ENCODE measurements at regions not wholly inside any gene's neighbourhood (a gene's known extent, or its start where the extent isn't known, plus 50 kb on each side); places are given as distances from the start of the nearest gene placed in this dataset.

GRCh38 chr2:48148841-48149430 is 165.5 kb upstream of the FOXN2 start:
- no peak for DNase-seq (ENCODE audit: low read depth, low spot score)
- in situ Hi-C loops (cut with HindIII; ENCODE audit: low pct_unique_long_range_greater_than_20kb, low sequenced_read_pairs): no loop called here

- DNase-seq (ENCODE audit: low read depth, low spot score): no peak
- in situ Hi-C loops (cut with HindIII; ENCODE audit: low pct_unique_long_range_greater_than_20kb, low sequenced_read_pairs): no loop called here
These were observed 157.3 kb upstream of the FOXN2 start for GRCh38 chr2:48157150-48157549.

DNA sequence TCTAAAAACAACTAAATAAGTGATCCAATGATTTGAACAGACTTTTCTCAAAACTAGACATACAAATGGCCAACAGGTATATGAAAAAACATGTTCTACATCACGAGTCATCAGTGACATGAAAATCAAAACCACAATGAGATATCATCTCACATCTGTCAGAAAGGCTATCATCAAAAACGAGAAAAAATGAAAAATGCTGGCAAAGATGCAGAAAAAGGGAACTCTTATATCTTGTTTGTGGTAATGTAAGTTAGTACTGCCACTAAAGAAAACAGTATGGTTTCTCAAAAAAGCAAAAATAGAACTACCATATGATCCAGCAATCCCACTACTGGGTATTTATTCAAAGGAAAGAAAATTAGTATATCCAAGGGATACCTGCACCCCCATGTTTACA is 152.9 kb upstream of the FOXN2 start:
- no peak for DNase-seq (ENCODE audit: low read depth, low spot score)
- in situ Hi-C loops (cut with HindIII; ENCODE audit: low pct_unique_long_range_greater_than_20kb, low sequenced_read_pairs): no loop called here

- no peak for DNase-seq (ENCODE audit: low read depth, low spot score)
- in situ Hi-C loops (cut with HindIII; ENCODE audit: low pct_unique_long_range_greater_than_20kb, low sequenced_read_pairs): no loop called here
These were observed 151.7 kb upstream of the FOXN2 start for GRCh38 chr2:48162742-48163141.

DNA sequence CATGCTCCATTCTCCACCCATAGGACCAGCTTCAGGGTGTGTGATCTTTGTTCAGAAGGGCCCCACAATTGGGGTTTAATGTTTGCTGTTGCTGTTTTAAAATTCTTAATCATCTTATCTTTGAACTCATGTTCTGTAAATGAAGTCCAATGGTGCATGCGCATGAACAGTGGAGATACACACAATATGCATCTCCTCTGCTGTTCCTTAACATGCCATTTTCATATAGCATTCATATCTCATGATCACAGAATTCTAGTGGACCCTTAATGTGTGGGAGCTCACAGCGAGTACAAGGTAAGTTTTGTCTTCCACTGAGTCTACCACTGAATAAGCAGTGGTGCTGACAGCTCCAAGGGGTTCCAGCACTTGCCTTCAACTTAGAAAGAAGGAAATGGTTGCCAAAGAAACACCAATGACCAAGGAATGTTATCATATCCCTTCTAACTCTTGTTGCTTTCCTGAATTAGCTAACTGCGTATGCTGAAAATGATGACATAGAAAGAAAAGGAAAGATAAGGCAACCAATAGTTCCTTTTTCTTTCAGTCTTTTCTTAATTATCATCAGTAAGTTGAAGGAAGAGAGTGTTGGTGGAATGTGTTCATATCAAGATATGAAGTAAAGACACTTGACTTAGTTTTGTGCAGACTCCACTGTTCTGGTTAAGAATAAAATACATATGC is 149.3 kb upstream of the FOXN2 start:
- DNase-seq (ENCODE audit: low read depth, low spot score): no peak
- in situ Hi-C loops (cut with HindIII; ENCODE audit: low pct_unique_long_range_greater_than_20kb, low sequenced_read_pairs): no loop called here

DNA sequence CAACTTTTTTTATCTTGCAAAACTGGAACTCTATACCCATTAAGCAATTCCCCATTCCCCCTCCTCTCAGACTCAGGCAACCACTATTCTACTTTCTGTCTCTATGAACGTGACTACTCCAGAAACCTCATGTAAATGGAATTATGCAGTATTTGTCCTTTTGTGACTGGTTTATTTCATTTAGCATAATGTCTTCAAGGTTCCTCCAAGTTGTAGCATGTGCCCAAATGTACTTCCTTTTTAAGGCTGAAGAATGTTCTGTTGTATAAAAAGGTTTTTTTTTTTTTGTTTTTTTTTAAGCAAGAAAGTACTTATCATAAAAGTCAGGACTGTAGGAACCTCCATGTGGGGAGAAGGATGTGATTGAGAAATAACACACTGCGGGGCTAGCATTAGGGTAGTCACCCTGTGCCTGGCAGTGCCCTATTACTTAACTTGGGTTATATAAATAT is 145.3 kb upstream of the FOXN2 start:
- in situ Hi-C loops (cut with HindIII; ENCODE audit: low pct_unique_long_range_greater_than_20kb, low sequenced_read_pairs): no loop called here
- no peak for DNase-seq (ENCODE audit: low read depth, low spot score)

DNA sequence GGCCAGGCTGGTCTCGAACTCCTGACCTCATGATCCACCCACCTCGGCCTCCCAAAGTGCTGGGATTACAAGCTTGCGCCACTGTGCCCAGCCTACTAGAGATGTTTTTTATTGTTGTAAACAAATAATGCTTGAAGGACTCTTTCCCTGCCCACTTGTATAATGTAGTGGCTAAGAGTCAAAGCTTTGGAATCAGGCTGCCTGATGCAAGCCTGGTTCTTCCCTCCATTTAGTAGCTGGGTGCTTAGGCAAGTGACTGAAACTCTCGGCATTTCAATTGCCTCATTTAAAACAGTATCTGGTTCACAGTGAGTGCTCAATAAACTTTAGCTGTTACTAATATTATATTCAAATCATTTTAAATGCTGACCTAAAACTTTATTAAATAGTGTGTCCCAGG is 144.2 kb upstream of the FOXN2 start:
- DNase-seq (ENCODE audit: low read depth, low spot score): no peak
- in situ Hi-C loops (cut with HindIII; ENCODE audit: low pct_unique_long_range_greater_than_20kb, low sequenced_read_pairs): no loop called here

- in situ Hi-C loops (cut with HindIII; ENCODE audit: low pct_unique_long_range_greater_than_20kb, low sequenced_read_pairs): no loop called here
- DNase-seq (ENCODE audit: low read depth, low spot score): no peak
These were observed 141.3 kb upstream of the FOXN2 start for GRCh38 chr2:48173141-48173540.

DNA sequence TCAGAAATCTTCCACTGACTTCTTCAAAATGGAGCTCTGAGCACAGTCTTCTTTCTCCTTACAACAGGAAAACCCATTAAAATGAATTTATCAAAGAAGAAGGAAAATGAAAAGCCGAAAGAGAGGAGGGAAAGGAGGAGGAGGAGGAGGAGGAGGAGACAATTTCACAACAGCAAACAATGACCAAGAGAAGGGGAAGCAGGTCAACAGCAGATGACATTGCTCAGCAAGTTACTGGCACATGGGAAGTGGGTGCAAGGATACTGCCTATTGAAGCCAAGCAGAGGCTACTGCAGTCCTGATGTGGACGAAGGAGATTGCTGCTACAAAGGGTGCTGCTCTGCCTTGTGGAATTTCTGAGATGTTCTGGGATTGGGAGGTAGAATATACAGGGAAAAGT is 140.0 kb upstream of the FOXN2 start:
- in situ Hi-C loops (cut with HindIII; ENCODE audit: low pct_unique_long_range_greater_than_20kb, low sequenced_read_pairs): no loop called here
- DNase-seq (ENCODE audit: low read depth, low spot score): no peak

DNA sequence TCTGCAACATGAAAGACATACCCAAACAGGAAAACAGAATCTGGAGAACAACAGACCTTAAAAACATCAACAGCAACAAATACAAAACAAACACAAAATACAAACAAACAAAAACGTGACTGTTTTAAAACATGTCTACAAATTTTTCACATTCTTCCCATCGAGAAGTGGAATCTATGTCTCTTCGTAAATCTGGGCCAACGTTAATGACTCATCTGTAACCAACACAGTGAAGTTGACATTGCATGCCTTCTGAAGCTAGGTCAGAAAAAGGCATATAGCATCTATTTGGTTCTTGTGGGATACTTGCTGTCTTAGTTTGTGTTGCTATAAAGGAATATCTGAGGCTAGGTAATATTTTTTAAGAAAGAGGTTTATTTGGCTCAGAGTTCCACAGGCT is 139.2 kb upstream of the FOXN2 start:
- in situ Hi-C loops (cut with HindIII; ENCODE audit: low pct_unique_long_range_greater_than_20kb, low sequenced_read_pairs): no loop called here
- no peak for DNase-seq (ENCODE audit: low read depth, low spot score)

DNA sequence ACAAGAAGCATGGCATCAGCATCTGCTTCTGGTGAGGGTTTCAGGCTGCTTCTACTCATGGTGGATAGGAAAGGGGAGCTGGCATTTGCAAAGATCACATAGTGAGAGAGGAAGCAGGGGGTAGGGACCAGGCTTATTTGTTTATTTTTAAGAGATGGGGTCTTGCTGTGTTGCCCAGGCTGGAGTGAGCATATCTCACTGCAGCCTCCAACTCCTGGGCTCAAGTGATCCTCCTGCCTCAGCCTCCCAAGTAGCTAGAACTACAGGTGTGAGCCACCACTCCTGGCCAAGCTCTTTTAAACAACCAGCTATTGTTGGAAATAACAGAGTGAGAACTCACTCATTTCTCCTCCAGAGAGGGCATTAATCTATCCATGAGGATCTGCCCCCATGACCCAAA is 138.8 kb upstream of the FOXN2 start:
- in situ Hi-C loops (cut with HindIII; ENCODE audit: low pct_unique_long_range_greater_than_20kb, low sequenced_read_pairs): no loop called here
- DNase-seq (ENCODE audit: low read depth, low spot score): no peak

DNA sequence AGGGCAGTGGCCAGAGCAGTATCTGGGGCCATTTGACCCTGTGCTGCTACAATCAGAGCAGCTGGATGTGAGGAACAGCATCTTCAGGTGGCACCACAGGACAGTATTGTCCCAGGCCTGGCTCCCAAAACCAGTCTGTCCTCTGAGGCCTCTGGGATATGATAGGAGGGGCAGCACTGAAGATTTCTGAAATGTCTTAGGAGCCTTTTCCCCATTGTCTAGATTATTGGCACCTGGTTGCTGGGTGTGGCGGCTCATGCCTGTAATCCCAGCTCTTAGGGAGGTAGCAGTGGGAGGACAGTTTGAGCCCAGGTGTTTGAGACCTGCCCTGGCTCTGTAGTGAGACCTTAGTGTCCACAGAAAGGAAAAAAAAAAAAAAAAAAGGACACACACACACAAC is 137.6 kb upstream of the FOXN2 start:
- DNase-seq (ENCODE audit: low read depth, low spot score): no peak
- in situ Hi-C loops (cut with HindIII; ENCODE audit: low pct_unique_long_range_greater_than_20kb, low sequenced_read_pairs): no loop called here

DNA sequence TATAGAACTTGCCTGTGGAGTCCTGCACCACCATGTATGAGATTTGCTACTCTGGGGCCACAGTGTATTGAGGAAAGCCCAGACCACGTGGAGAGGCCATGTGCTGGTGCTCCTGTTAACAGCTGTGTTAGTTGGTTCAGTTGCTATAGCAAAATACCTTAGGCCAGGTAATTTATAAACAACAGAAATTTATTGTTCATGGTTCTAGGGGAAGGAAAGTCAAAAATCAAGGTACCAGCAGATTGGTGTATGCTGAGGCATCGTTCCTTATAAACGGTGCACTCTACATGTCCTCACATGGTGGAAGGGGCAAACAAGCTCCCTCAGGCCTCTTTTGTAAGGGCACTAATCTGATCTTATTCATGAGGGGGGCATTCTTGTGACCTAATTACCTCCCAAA is 135.9 kb upstream of the FOXN2 start:
- no peak for DNase-seq (ENCODE audit: low read depth, low spot score)
- in situ Hi-C loops (cut with HindIII; ENCODE audit: low pct_unique_long_range_greater_than_20kb, low sequenced_read_pairs): no loop called here

GRCh38 chr2:48180557-48180956 is 133.9 kb upstream of the FOXN2 start:
- DNase-seq (ENCODE audit: low read depth, low spot score): no peak
- in situ Hi-C loops (cut with HindIII; ENCODE audit: low pct_unique_long_range_greater_than_20kb, low sequenced_read_pairs): no loop called here

DNA sequence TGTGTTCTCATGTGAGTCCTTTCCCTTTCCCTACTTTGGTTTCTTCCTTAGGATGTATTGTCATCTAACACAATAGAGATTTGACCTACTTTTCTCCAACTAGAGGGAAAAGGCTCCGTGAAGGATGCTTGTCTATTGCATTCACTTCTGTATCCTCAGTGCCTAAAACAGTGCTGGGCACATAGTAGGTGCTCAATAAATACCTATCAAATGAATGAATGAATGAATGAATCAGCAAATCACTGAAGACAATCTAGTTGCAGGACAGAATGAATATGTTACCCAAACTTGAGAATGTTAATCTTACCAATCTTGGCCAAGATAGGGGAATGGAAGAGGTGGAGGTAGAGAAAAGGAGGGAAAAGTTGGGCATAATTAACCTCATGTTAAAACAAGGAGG is 131.2 kb upstream of the FOXN2 start:
- no peak for DNase-seq (ENCODE audit: low read depth, low spot score)
- in situ Hi-C loops (cut with HindIII; ENCODE audit: low pct_unique_long_range_greater_than_20kb, low sequenced_read_pairs): no loop called here

DNA sequence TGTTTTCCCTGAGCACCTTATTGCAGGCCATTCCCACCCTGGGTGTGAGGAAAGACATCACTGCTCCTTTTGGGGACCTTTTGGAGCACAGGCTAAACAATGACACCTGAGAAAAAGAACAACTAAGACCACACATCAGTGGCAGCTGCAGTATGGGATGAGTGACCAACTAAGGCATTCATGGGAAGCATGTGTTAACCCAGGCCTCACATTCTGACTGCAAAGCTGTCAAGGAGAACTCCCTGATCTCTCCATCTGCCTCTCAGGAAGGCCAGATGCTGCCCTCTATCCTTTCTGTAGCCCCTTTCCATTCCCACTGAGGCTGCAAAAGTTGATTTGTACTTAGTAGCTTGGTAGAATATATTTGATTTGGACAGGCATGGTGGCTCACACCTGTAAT is 130.5 kb upstream of the FOXN2 start:
- no peak for DNase-seq (ENCODE audit: low read depth, low spot score)
- in situ Hi-C loops (cut with HindIII; ENCODE audit: low pct_unique_long_range_greater_than_20kb, low sequenced_read_pairs): no loop called here

DNA sequence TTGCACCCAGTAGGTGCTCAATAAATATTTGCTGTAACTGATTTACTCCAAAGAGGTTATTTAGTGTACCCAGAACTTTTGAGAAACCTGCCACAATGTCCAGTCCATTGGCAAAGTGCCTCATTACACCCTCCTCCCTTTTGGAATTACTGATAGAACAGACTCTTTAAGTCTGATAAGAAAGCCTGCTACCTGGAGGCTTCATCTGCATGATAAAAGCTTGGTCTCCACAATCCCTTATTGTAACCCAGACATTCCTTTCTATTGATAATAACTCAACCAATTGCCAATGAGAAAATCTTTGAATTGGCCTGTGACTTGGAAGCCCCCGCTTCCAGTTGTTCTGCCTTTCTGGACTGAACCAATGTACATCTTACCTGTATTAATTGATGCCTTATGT is 127.0 kb upstream of the FOXN2 start:
- DNase-seq (ENCODE audit: low read depth, low spot score): no peak
- in situ Hi-C loops (cut with HindIII; ENCODE audit: low pct_unique_long_range_greater_than_20kb, low sequenced_read_pairs): no loop called here

- peak; percentile 29 for DNase-seq (ENCODE audit: low read depth, low spot score)
These were observed 124.8 kb upstream of the FOXN2 start for GRCh38 chr2:48189552-48190228.

DNA sequence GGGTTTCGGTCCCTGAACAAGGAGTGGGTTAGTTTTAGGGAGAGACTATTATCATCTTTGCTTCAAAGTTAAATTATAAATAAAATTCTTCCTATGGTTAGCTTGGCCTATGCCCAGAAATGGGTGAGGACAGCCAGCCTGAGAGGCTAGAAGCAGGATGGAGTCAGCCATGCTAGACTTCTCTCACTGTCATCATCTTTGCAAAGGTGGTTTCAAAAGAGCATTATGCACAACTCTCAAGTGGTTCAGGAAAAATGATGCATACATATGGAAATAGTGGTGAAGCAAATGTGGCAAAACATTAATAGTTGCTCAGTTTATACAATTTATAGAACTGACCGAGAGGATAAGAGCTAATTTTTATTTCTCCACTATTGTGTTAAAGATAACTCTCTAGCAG is 124.3 kb upstream of the FOXN2 start:
- in situ Hi-C loops (cut with HindIII; ENCODE audit: low pct_unique_long_range_greater_than_20kb, low sequenced_read_pairs): no loop called here
- DNase-seq (ENCODE audit: low read depth, low spot score): no peak

More at GRCh38 chr2:48189552-48190228, 124.8 kb upstream of the FOXN2 start:
- in situ Hi-C loops (cut with HindIII; ENCODE audit: low pct_unique_long_range_greater_than_20kb, low sequenced_read_pairs): no loop called here
